Spleen (tissue), 11 donors: ENCODE measurements at regions not wholly inside any gene's neighbourhood (a gene's known extent, or its start where the extent isn't known, plus 50 kb on each side); places are given as distances from the start of the nearest gene placed in this dataset.

Source experiments
- DNase-seq: peaks from one replicate; pipeline ENCODE4 v3.0.0-alpha.2; 2020
- H3K27ac ChIP-seq, 8 donors: fragments of 200-600 bp; sonication (generic) in 7 of 8; 1 replicate in 4 of 8; 2 replicates in 4 of 8; pipeline versions ENCODE4 v1.5.0 to v1.8.0; 2016 to 2021; ENCODE audit warnings: inconsistent platforms in 4 of 8, mild to moderate bottlenecking in 4 of 8, moderate library complexity in 1 of 8
- H3K27me3 ChIP-seq, 7 donors: fragments of 200-600 bp; sonication (generic) in 6 of 7; replicated peaks in 1 of 7; 1 replicate in 4 of 7; 2 replicates in 3 of 7; pipeline versions ENCODE4 v1.5.0 to v1.8.0; 2016 to 2021; ENCODE audit warnings: inconsistent platforms in 3 of 7, mild to moderate bottlenecking in 1 of 7
- H3K36me3 ChIP-seq, 6 donors: fragments of 200-600 bp; sonication (generic) in 5 of 6; 1 replicate in 4 of 6; 2 replicates in 2 of 6; pipeline versions ENCODE4 v1.5.0 to v1.8.0; 2016 to 2021; ENCODE audit warnings: inconsistent platforms in 2 of 6
- H3K4me1 ChIP-seq, 6 donors: fragments of 200-600 bp; sonication (generic) in 5 of 6; 1 replicate in 3 of 6; 2 replicates in 3 of 6; pipeline versions ENCODE4 v1.5.0 to v1.8.0; 2016 to 2021; ENCODE audit warnings: inconsistent platforms in 3 of 6
- H3K4me3 ChIP-seq, 8 donors: fragments of 200-600 bp; sonication (generic) in 7 of 8; 1 replicate in 4 of 8; 2 replicates in 4 of 8; pipeline versions ENCODE4 v1.5.0 to v1.8.0; 2016 to 2021; ENCODE audit warnings: inconsistent platforms in 4 of 8, mild to moderate bottlenecking in 4 of 8, moderate library complexity in 2 of 8
- H3K9me3 ChIP-seq, 8 donors: fragments of 200-600 bp; sonication (generic) in 7 of 8; 1 replicate in 4 of 8; 2 replicates in 4 of 8; pipeline versions ENCODE4 v1.5.0 to v1.8.0; 2016 to 2021; ENCODE audit warnings: inconsistent platforms in 4 of 8
- CTCF ChIP-seq, 11 experiments: fragments of 200-600 bp in 7 of 11; fragments of 450-650 bp in 4 of 11; sonication (generic) in 4 of 11; IDR thresholded peaks in 8 of 11; conservative IDR thresholded peaks in 3 of 11; 1 replicate in 7 of 11; 2 replicates in 4 of 11; pipeline versions ENCODE4 v1.4.0 to v1.8.0; 2016 to 2021; ENCODE audit warnings: antibody characterized with exemption in 11 of 11, inconsistent platforms in 4 of 11, mild to moderate bottlenecking in 1 of 11
- POLR2A ChIP-seq, 3 donors: fragments of 450-650 bp; IDR thresholded peaks; one replicate each; pipeline ENCODE4 v1.5.1; 2017; ENCODE audit warnings: antibody characterized with exemption in 3 of 3, mild to moderate bottlenecking in 1 of 3
- POLR2AphosphoS5 ChIP-seq, 3 donors: sonication (generic); formaldehyde crosslinking; IDR thresholded peaks; one replicate each; pipeline ENCODE4 v1.5.1; 2017; ENCODE audit warnings: antibody characterized with exemption in 3 of 3
- WGBS, 5 donors: extraction: QIAGEN DNeasy Blood & Tissue Kit in 3 of 5; methylation state at CpG; one replicate each; pipeline versions ENCODE4 v1.1.5 to v1.1.7; 2013 to 2018; 5-methylcytosine and 5-hydroxymethylcytosine counted together
- intact Hi-C: fragments of 100-400 bp; cut with DNase I; formaldehyde crosslinking; loops from one replicate; pipeline ENCODE4 v1.15.0; 2023; ENCODE audit warnings: low total_unique reads
- donor health status: healthy with polysubstance abuse.
- donor health status: DM: no; HTN: no; CAD: no; lungs with moderate emphysema.
- donor health status: DM: no; HTN: no; CAD: no.
- donor health status: Bipolar disorder and iron deficiency.
- donor health status: healthy.
- donor health status: DM: no; HTN: no; CAD: no.
- donor health status: DM: yes; HTN: yes; CAD: no.

- no peak overlapping the region for H3K27ac ChIP-seq
- H3K9me3 ChIP-seq = peaks cover 3 to 42% (median 32%) of the 10 kb centered on the region in 8 donors
- no peaks in the 10 kb centered on the region for H3K27me3 ChIP-seq
- DNase-seq = no peak
- H3K4me1 ChIP-seq = no peaks in the 10 kb centered on the region
- no peaks in the 10 kb centered on the region for H3K36me3 ChIP-seq
- H3K4me3 ChIP-seq = no peak overlapping the region
- TF ChIP-seq POLR2AphosphoS5 (IDR thresholded peaks at IDR 0.05) = no peak
- TF ChIP-seq POLR2A (IDR thresholded peaks at IDR 0.05) = no peak
- no peak for TF ChIP-seq CTCF (IDR thresholded peaks at IDR 0.05 in 8 of 11, conservative IDR thresholded peaks at IDR 0.05 in 3 of 11)
- intact Hi-C loops = no loop called here
Observed at GRCh38 chr4:103361926-103362325, 163.8 kb upstream of the CENPE start.

GRCh38 chr4:103359900-103360299, 161.8 kb upstream of the CENPE start:
- no peak for DNase-seq
- H3K36me3 ChIP-seq = no peaks in the 10 kb centered on the region
- no peaks in the 10 kb centered on the region for H3K27me3 ChIP-seq
- H3K9me3 ChIP-seq = peaks cover 3 to 47% (median 32%) of the 10 kb centered on the region in 8 donors
- intact Hi-C loops = no loop called here
- H3K4me3 ChIP-seq = no peak overlapping the region
- no peak for TF ChIP-seq POLR2AphosphoS5 (IDR thresholded peaks at IDR 0.05)
- no peak for TF ChIP-seq CTCF (IDR thresholded peaks at IDR 0.05 in 8 of 11, conservative IDR thresholded peaks at IDR 0.05 in 3 of 11)
- no peak for TF ChIP-seq POLR2A (IDR thresholded peaks at IDR 0.05)
- H3K27ac ChIP-seq = no peak overlapping the region
- no peaks in the 10 kb centered on the region for H3K4me1 ChIP-seq
- WGBS, 5 donors = 62 to 95% (median 89%) methylated on average over 2 of the region's 2 CpGs; no CpG with 5 or more reads in 1 of the 5 donors

GRCh38 chr4:103354006-103354405, 155.9 kb upstream of the CENPE start:
- Histone ChIP-seq H3K27ac (no peak overlapping the region), H3K36me3 (no peaks in the 10 kb centered on the region), H3K4me3 (no peak overlapping the region), H3K27me3 (no peaks in the 10 kb centered on the region), H3K9me3 (peaks cover 0 to 22% (median 11%) of the 10 kb centered on the region in 8 donors), H3K4me1 (no peaks in the 10 kb centered on the region)
- intact Hi-C loops = no loop called here
- DNase-seq = no peak
- 75 to 89% (median 83%) methylated on average over 2 of the region's 2 CpGs for WGBS, 5 donors
- TF ChIP-seq CTCF (IDR thresholded peaks at IDR 0.05 in 8 of 11, conservative IDR thresholded peaks at IDR 0.05 in 3 of 11) = no peak

GRCh38 chr4:103329642-103330041, 131.5 kb upstream of the CENPE start:
- no peak for DNase-seq
- intact Hi-C loops = no loop called here
- Histone ChIP-seq H3K4me3 (no peak overlapping the region), H3K27ac (no peak overlapping the region), H3K27me3 (no peaks in the 10 kb centered on the region), H3K9me3 (peaks cover 0 to 8% (median 0%) of the 10 kb centered on the region in 8 donors), H3K36me3 (no peaks in the 10 kb centered on the region), H3K4me1 (no peaks in the 10 kb centered on the region)
- TF ChIP-seq POLR2A (IDR thresholded peaks at IDR 0.05) = no peak
- no peak for TF ChIP-seq CTCF (IDR thresholded peaks at IDR 0.05 in 8 of 11, conservative IDR thresholded peaks at IDR 0.05 in 3 of 11)
- TF ChIP-seq POLR2AphosphoS5 (IDR thresholded peaks at IDR 0.05) = no peak
